Astrocyte (in vitro differentiated cells and primary cell): ENCODE measurements at regions not wholly inside any gene's neighbourhood (a gene's known extent, or its start where the extent isn't known, plus 50 kb on each side); places are given as distances from the start of the nearest gene placed in this dataset.

ENCODE experiments used
- CTCF ChIP-seq: IDR thresholded peaks from 2 replicates; pipeline ENCODE4 v1.5.1; 2011; ENCODE audit warnings: low read depth, mild to moderate bottlenecking, inconsistent platforms, low read length, moderate library complexity; ENCODE audit not compliant: insufficient read depth
- EZH2 ChIP-seq: IDR thresholded peaks from 2 replicates; pipeline ENCODE4 v1.6.1; 2012; ENCODE audit warnings: mild to moderate bottlenecking, low read length, inconsistent platforms; ENCODE audit not compliant: insufficient read depth

- TF ChIP-seq CTCF (no peak), EZH2 (no peak)
These were observed 141.6 kb upstream of the NBPF11 start for GRCh38 chr1:148293651-148294050.
